ENCODE measurements at regions not wholly inside any gene's neighbourhood (a gene's known extent, or its start where the extent isn't known, plus 50 kb on each side); places are given as distances from the start of the nearest gene placed in this dataset.

- TF ChIP-seq SIN3A (IDR thresholded peaks at IDR 0.05; ENCODE audit: borderline replicate concordance, insufficient read depth, low read length), result no peak
Observed at GRCh38 chr13:44212633-44213396, 160.8 kb upstream of the SERP2 start.

- TF ChIP-seq FOXP2 (optimal IDR thresholded peaks at IDR 0.05; ENCODE audit: borderline replicate concordance, extremely low read depth, extremely low read length, insufficient read depth), result no peak
- no peak for TF ChIP-seq TAF1 (IDR thresholded peaks at IDR 0.05; ENCODE audit: borderline replicate concordance, insufficient read depth, low read length)
- no peak for TF ChIP-seq POLR2AphosphoS5 (IDR thresholded peaks at IDR 0.05; ENCODE audit: low read depth, low read length)
- no peak for TF ChIP-seq SIN3A (IDR thresholded peaks at IDR 0.05; ENCODE audit: borderline replicate concordance, insufficient read depth, low read length)
- TF ChIP-seq REST (IDR thresholded peaks at IDR 0.05; ENCODE audit: insufficient read depth in 1 of 2, low read depth in 2 of 2, low read length in 2 of 2), result no peak
Observed at GRCh38 chr13:44218501-44219240, 155.0 kb upstream of the SERP2 start.

- no peak for TF ChIP-seq POLR2AphosphoS5 (IDR thresholded peaks at IDR 0.05; ENCODE audit: low read depth, low read length)
- no peak for TF ChIP-seq TAF1 (IDR thresholded peaks at IDR 0.05; ENCODE audit: borderline replicate concordance, insufficient read depth, low read length)
Observed at GRCh38 chr13:44219577-44220548, 153.8 kb upstream of the SERP2 start.

GRCh38 chr13:44220948-44221347, 152.7 kb upstream of the SERP2 start:
- TF ChIP-seq TAF1 (IDR thresholded peaks at IDR 0.05; ENCODE audit: borderline replicate concordance, insufficient read depth, low read length) (no peak), FOXP2 (optimal IDR thresholded peaks at IDR 0.05; ENCODE audit: borderline replicate concordance, extremely low read depth, extremely low read length, insufficient read depth) (no peak), SIN3A (IDR thresholded peaks at IDR 0.05; ENCODE audit: borderline replicate concordance, insufficient read depth, low read length) (no peak), POLR2AphosphoS5 (IDR thresholded peaks at IDR 0.05; ENCODE audit: low read depth, low read length) (no peak), REST (IDR thresholded peaks at IDR 0.05; ENCODE audit: insufficient read depth in 1 of 2, low read depth in 2 of 2, low read length in 2 of 2) (no peak)

GRCh38 chr13:44221657-44222056, 152.0 kb upstream of the SERP2 start:
- TF ChIP-seq FOXP2 (optimal IDR thresholded peaks at IDR 0.05; ENCODE audit: borderline replicate concordance, extremely low read depth, extremely low read length, insufficient read depth), result no peak
- TF ChIP-seq TAF1 (IDR thresholded peaks at IDR 0.05; ENCODE audit: borderline replicate concordance, insufficient read depth, low read length), result no peak
- TF ChIP-seq SIN3A (IDR thresholded peaks at IDR 0.05; ENCODE audit: borderline replicate concordance, insufficient read depth, low read length), result no peak
- no peak for TF ChIP-seq POLR2AphosphoS5 (IDR thresholded peaks at IDR 0.05; ENCODE audit: low read depth, low read length)
- no peak for TF ChIP-seq REST (IDR thresholded peaks at IDR 0.05; ENCODE audit: insufficient read depth in 1 of 2, low read depth in 2 of 2, low read length in 2 of 2)

All from PFSK-1 (cell line).